ENCODE measurements at regions not wholly inside any gene's neighbourhood (a gene's known extent, or its start where the extent isn't known, plus 50 kb on each side); places are given as distances from the start of the nearest gene placed in this dataset.
A peak's percentile ranks its signal among the peaks of the same experiment; 100 is the strongest.

DNA sequence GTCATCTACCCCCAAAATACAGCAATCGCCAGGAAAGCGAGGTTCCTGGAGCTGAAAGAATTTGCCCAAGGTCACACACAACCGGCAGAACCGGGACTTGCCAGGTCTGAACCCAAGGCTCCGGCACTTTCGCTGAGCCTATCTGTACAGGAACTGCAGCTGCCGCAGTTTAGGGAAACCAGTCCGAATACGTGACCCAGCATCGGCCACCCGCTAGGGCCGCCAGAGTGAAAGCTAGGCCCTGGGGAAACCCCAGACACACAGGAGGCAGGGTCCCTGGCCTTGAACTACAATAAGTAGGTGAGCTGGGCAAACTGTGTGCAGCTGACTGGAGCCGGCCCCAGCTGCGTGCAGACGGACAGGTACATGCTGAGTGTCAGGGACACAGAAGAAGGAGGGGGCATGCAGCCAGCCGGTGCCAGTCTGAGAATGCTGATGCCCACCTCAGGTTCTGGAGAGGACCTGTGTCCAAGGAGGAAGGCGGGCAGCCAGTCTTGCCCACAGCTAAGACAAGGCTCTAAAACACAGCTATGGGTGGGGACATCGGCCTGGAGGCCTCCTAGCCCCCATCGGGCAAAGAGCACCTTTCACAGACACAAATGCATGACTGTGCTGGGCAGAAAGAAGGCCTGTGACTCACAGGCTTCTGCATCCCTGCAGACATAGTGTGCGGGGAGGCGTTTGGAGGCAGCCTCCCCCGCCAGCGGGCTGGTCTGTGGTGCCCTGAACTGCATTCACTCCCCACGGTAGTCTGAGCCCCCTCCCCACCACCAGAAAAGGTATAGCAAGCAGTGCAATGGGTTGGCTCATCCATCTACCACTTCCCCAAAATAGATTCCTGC lies 107.4 kb upstream of the ID2 start:
- H3K4me3 Mint-ChIP-seq = peak overlapping the region; percentile 38 to 82

More for the DNA sequence above, 107.4 kb upstream of the ID2 start:
- Mint-ChIP-seq H3K27me3 (ENCODE audit: low read depth in 3 of 3) (peaks cover 6 to 17% (median 16%) of the 10 kb centered on the region in 3 donors), H3K27ac (peak overlapping the region in 5 of 7 donors; percentile 42 to 76 (median 66)), H3K36me3 (peaks cover 0 to 8% of the 10 kb centered on the region in 2 donors), H3K4me1 (peaks cover 34% of the 10 kb centered on the region), H3K9me3 (peaks cover 0 to 6% (median 3%) of the 10 kb centered on the region in 7 donors)
- H3K27ac ChIP-seq (ENCODE audit: low read depth in 1 of 2, low read length in 2 of 2) = peak overlapping the region in 1 of 2 donors; percentile 44
- H3K9me3 ChIP-seq (replicated peaks in 1 of 2; ENCODE audit: control insufficient read depth in 1 of 2, insufficient read depth in 1 of 2, low read length in 2 of 2) = no peaks in the 10 kb centered on the region
- H3K27me3 ChIP-seq (ENCODE audit: control insufficient read depth in 2 of 2, insufficient read depth in 2 of 2, low read length in 2 of 2) = no peaks in the 10 kb centered on the region
- H3K4me1 ChIP-seq (ENCODE audit: control insufficient read depth in 1 of 2, insufficient read depth in 2 of 2, low read length in 2 of 2) = peaks cover 29 to 36% of the 10 kb centered on the region in 2 donors
- H4K20me1 ChIP-seq (ENCODE audit: insufficient read depth, low read length) = no peaks in the 10 kb centered on the region
- DNase-seq = peak; percentile 27 to 39 (median 37)
- no peak overlapping the region for H2AFZ ChIP-seq (ENCODE audit: insufficient read depth, low read depth, low read length, poor library complexity, severe bottlenecking)
- peak overlapping the region in 1 of 3 experiments; percentile 54 for H3K4me3 ChIP-seq (replicated peaks in 1 of 3; ENCODE audit: low read depth in 2 of 3, low read length in 3 of 3)
- intact Hi-C loops (cut with micrococcal nuclease) = no loop called here
- H3K4me2 ChIP-seq (replicated peaks; ENCODE audit: extremely low read depth, low read length, poor library complexity, severe bottlenecking) = peak overlapping the region; percentile 43
- H3K9ac ChIP-seq (ENCODE audit: insufficient read depth, low read length, poor library complexity, severe bottlenecking) = no peak overlapping the region
- H3K36me3 ChIP-seq (replicated peaks in 1 of 2; ENCODE audit: control insufficient read depth in 1 of 2, insufficient read depth in 2 of 2, low read length in 2 of 2) = no peaks in the 10 kb centered on the region
- TF ChIP-seq, protein P1, sequence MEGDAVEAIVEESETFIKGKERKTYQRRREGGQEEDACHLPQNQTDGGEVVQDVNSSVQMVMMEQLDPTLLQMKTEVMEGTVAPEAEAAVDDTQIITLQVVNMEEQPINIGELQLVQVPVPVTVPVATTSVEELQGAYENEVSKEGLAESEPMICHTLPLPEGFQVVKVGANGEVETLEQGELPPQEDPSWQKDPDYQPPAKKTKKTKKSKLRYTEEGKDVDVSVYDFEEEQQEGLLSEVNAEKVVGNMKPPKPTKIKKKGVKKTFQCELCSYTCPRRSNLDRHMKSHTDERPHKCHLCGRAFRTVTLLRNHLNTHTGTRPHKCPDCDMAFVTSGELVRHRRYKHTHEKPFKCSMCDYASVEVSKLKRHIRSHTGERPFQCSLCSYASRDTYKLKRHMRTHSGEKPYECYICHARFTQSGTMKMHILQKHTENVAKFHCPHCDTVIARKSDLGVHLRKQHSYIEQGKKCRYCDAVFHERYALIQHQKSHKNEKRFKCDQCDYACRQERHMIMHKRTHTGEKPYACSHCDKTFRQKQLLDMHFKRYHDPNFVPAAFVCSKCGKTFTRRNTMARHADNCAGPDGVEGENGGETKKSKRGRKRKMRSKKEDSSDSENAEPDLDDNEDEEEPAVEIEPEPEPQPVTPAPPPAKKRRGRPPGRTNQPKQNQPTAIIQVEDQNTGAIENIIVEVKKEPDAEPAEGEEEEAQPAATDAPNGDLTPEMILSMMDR (IDR thresholded peaks at IDR 0.05) = no peak
- 84% methylated on average over 17 of the region's 24 CpGs for WGBS (ENCODE audit: insufficient coverage)
- H3K79me2 ChIP-seq (ENCODE audit: insufficient read depth, low read length) = no peaks in the 10 kb centered on the region

All from CD14-positive monocyte (primary cell).